ENCODE measurements at regions not wholly inside any gene's neighbourhood (a gene's known extent, or its start where the extent isn't known, plus 50 kb on each side); places are given as distances from the start of the nearest gene placed in this dataset.

GRCh38 chr7:50212016-50212325 lies 92.5 kb upstream of the IKZF1 start:
- in situ Hi-C loops (cut with HindIII; ENCODE audit: low pct_unique_long_range_greater_than_20kb, low sequenced_read_pairs) = no loop called here
- DNase-seq (ENCODE audit: low read depth) = no peak

GRCh38 chr7:50211130-50212015 lies 93.1 kb upstream of the IKZF1 start:
- in situ Hi-C loops (cut with HindIII; ENCODE audit: low pct_unique_long_range_greater_than_20kb, low sequenced_read_pairs) = no loop called here
- DNase-seq (ENCODE audit: low read depth) = no peak

- DNase-seq (ENCODE audit: low read depth) = no peak
- in situ Hi-C loops (cut with HindIII; ENCODE audit: low pct_unique_long_range_greater_than_20kb, low sequenced_read_pairs) = no loop called here
These were observed 93.8 kb upstream of the IKZF1 start for GRCh38 chr7:50210706-50211115.

GRCh38 chr7:50209461-50210135 lies 94.9 kb upstream of the IKZF1 start:
- DNase-seq (ENCODE audit: low read depth) = no peak
- in situ Hi-C loops (cut with HindIII; ENCODE audit: low pct_unique_long_range_greater_than_20kb, low sequenced_read_pairs) = no loop called here

- no peak for DNase-seq (ENCODE audit: low read depth)
- in situ Hi-C loops (cut with HindIII; ENCODE audit: low pct_unique_long_range_greater_than_20kb, low sequenced_read_pairs) = no loop called here
These were observed 96.0 kb upstream of the IKZF1 start for GRCh38 chr7:50208378-50208982.

GRCh38 chr7:50207686-50208255 lies 96.7 kb upstream of the IKZF1 start:
- in situ Hi-C loops (cut with HindIII; ENCODE audit: low pct_unique_long_range_greater_than_20kb, low sequenced_read_pairs) = no loop called here
- DNase-seq (ENCODE audit: low read depth) = no peak

- DNase-seq (ENCODE audit: low read depth) = no peak
- in situ Hi-C loops (cut with HindIII; ENCODE audit: low pct_unique_long_range_greater_than_20kb, low sequenced_read_pairs) = no loop called here
These were observed 97.3 kb upstream of the IKZF1 start for GRCh38 chr7:50207251-50207564.

- no peak for DNase-seq (ENCODE audit: low read depth)
- in situ Hi-C loops (cut with HindIII; ENCODE audit: low pct_unique_long_range_greater_than_20kb, low sequenced_read_pairs) = no loop called here
These were observed 97.9 kb upstream of the IKZF1 start for GRCh38 chr7:50206453-50207250.

- in situ Hi-C loops (cut with HindIII; ENCODE audit: low pct_unique_long_range_greater_than_20kb, low sequenced_read_pairs) = no loop called here
- no peak for DNase-seq (ENCODE audit: low read depth)
These were observed 99.5 kb upstream of the IKZF1 start for GRCh38 chr7:50205011-50205410.

GRCh38 chr7:50204581-50204980 lies 99.9 kb upstream of the IKZF1 start:
- DNase-seq (ENCODE audit: low read depth) = no peak
- in situ Hi-C loops (cut with HindIII; ENCODE audit: low pct_unique_long_range_greater_than_20kb, low sequenced_read_pairs) = no loop called here

GRCh38 chr7:50203521-50203920 lies 101.0 kb upstream of the IKZF1 start:
- in situ Hi-C loops (cut with HindIII; ENCODE audit: low pct_unique_long_range_greater_than_20kb, low sequenced_read_pairs) = no loop called here
- no peak for DNase-seq (ENCODE audit: low read depth)

GRCh38 chr7:50202052-50202555 lies 102.4 kb upstream of the IKZF1 start:
- in situ Hi-C loops (cut with HindIII; ENCODE audit: low pct_unique_long_range_greater_than_20kb, low sequenced_read_pairs) = no loop called here
- no peak for DNase-seq (ENCODE audit: low read depth)

- DNase-seq (ENCODE audit: low read depth) = no peak
- in situ Hi-C loops (cut with HindIII; ENCODE audit: low pct_unique_long_range_greater_than_20kb, low sequenced_read_pairs) = no loop called here
These were observed 104.7 kb upstream of the IKZF1 start for GRCh38 chr7:50199824-50200223.

GRCh38 chr7:50197549-50197948 lies 104.5 kb upstream of the ZPBP start:
- peak; percentile 40 for DNase-seq (ENCODE audit: low read depth)
- in situ Hi-C loops (cut with HindIII; ENCODE audit: low pct_unique_long_range_greater_than_20kb, low sequenced_read_pairs) = no loop called here

- no peak for DNase-seq (ENCODE audit: low read depth)
- in situ Hi-C loops (cut with HindIII; ENCODE audit: low pct_unique_long_range_greater_than_20kb, low sequenced_read_pairs) = no loop called here
These were observed 103.7 kb upstream of the ZPBP start for GRCh38 chr7:50196719-50197118.

- in situ Hi-C loops (cut with HindIII; ENCODE audit: low pct_unique_long_range_greater_than_20kb, low sequenced_read_pairs) = no loop called here
- no peak for DNase-seq (ENCODE audit: low read depth)
These were observed 97.7 kb upstream of the ZPBP start for GRCh38 chr7:50190776-50191175.

GRCh38 chr7:50189371-50189770 lies 96.3 kb upstream of the ZPBP start:
- no peak for DNase-seq (ENCODE audit: low read depth)
- in situ Hi-C loops (cut with HindIII; ENCODE audit: low pct_unique_long_range_greater_than_20kb, low sequenced_read_pairs) = no loop called here

GRCh38 chr7:50185951-50186682 lies 93.1 kb upstream of the ZPBP start:
- in situ Hi-C loops (cut with HindIII; ENCODE audit: low pct_unique_long_range_greater_than_20kb, low sequenced_read_pairs) = no loop called here
- no peak for DNase-seq (ENCODE audit: low read depth)

Measured in Caki2 (cell line).